ENCODE measurements at regions not wholly inside any gene's neighbourhood (a gene's known extent, or its start where the extent isn't known, plus 50 kb on each side); places are given as distances from the start of the nearest gene placed in this dataset.

- H3K27ac ChIP-seq: no peak overlapping the region
- no peak overlapping the region for H3K4me2 ChIP-seq
- no peaks in the 10 kb centered on the region for H3K9me2 ChIP-seq (replicated peaks; ENCODE audit: insufficient read depth)
- WGBS (ENCODE audit: low lambda C conversion rate, missing lambda C conversion rate): 99% methylated on average over 6 of the region's 6 CpGs
- no peaks in the 10 kb centered on the region for H3K27me3 ChIP-seq
- no peak for DNase-seq (ENCODE audit: low spot score)
- no peaks in the 10 kb centered on the region for H3K9me3 ChIP-seq (ENCODE audit: low read depth)
- no peak overlapping the region for H2AFZ ChIP-seq
- no peaks in the 10 kb centered on the region for H3K36me3 ChIP-seq (replicated peaks; ENCODE audit: insufficient read depth, low read depth)
- TF ChIP-seq CTCF (IDR thresholded peaks at IDR 0.05; ENCODE audit: poor library complexity): no peak
- TF ChIP-seq EZH2phosphoT487 (IDR thresholded peaks at IDR 0.05; ENCODE audit: low read depth, severe bottlenecking, unreplicated experiment): no peak
- TF ChIP-seq EZH2 (IDR thresholded peaks at IDR 0.05; ENCODE audit: borderline replicate concordance): no peak
- no peaks in the 10 kb centered on the region for H4K20me1 ChIP-seq (ENCODE audit: insufficient read depth, poor library complexity, severe bottlenecking)
- no peaks in the 10 kb centered on the region for H3K79me2 ChIP-seq
- no peak overlapping the region for H3K4me3 ChIP-seq
- no peaks in the 10 kb centered on the region for H3K4me1 ChIP-seq (ENCODE audit: insufficient read depth)
Observed at GRCh38 chr12:89020689-89021088, 331.6 kb downstream of the DUSP6 start.

GRCh38 chr12:89020121-89020480, 332.2 kb downstream of the DUSP6 start:
- no peak overlapping the region for H3K4me2 ChIP-seq
- H3K36me3 ChIP-seq (replicated peaks; ENCODE audit: insufficient read depth, low read depth): no peaks in the 10 kb centered on the region
- no peak overlapping the region for H3K4me3 ChIP-seq
- no peak for DNase-seq (ENCODE audit: low spot score)
- H3K4me1 ChIP-seq (ENCODE audit: insufficient read depth): no peaks in the 10 kb centered on the region
- H3K9me3 ChIP-seq (ENCODE audit: low read depth): no peaks in the 10 kb centered on the region
- no peaks in the 10 kb centered on the region for H3K9me2 ChIP-seq (replicated peaks; ENCODE audit: insufficient read depth)
- H2AFZ ChIP-seq: no peak overlapping the region
- no peaks in the 10 kb centered on the region for H4K20me1 ChIP-seq (ENCODE audit: insufficient read depth, poor library complexity, severe bottlenecking)
- no peaks in the 10 kb centered on the region for H3K27me3 ChIP-seq
- H3K79me2 ChIP-seq: no peaks in the 10 kb centered on the region
- no peak overlapping the region for H3K27ac ChIP-seq
- TF ChIP-seq EZH2 (IDR thresholded peaks at IDR 0.05; ENCODE audit: borderline replicate concordance): no peak
- no peak for TF ChIP-seq EZH2phosphoT487 (IDR thresholded peaks at IDR 0.05; ENCODE audit: low read depth, severe bottlenecking, unreplicated experiment)
- TF ChIP-seq CTCF (IDR thresholded peaks at IDR 0.05; ENCODE audit: poor library complexity): no peak

- Histone ChIP-seq H3K4me1 (ENCODE audit: insufficient read depth) (no peaks in the 10 kb centered on the region), H3K79me2 (no peaks in the 10 kb centered on the region), H3K27ac (no peak overlapping the region), H3K36me3 (replicated peaks; ENCODE audit: insufficient read depth, low read depth) (no peaks in the 10 kb centered on the region), H2AFZ (peak overlapping the region; percentile 42), H3K9me3 (ENCODE audit: low read depth) (no peaks in the 10 kb centered on the region), H3K27me3 (no peaks in the 10 kb centered on the region), H3K4me3 (peak overlapping the region; percentile 12), H3K9me2 (replicated peaks; ENCODE audit: insufficient read depth) (no peaks in the 10 kb centered on the region), H3K4me2 (peak overlapping the region; percentile 71), H4K20me1 (ENCODE audit: insufficient read depth, poor library complexity, severe bottlenecking) (no peaks in the 10 kb centered on the region)
- TF ChIP-seq CTCF (IDR thresholded peaks at IDR 0.05; ENCODE audit: poor library complexity) (peak; percentile 96), EZH2phosphoT487 (IDR thresholded peaks at IDR 0.05; ENCODE audit: low read depth, severe bottlenecking, unreplicated experiment) (no peak)
- 12% methylated on average over 14 of the region's 14 CpGs for WGBS (ENCODE audit: low lambda C conversion rate, missing lambda C conversion rate)
- peak; percentile 86 for DNase-seq (ENCODE audit: low spot score)
Observed at GRCh38 chr12:89019439-89020120, 332.7 kb downstream of the DUSP6 start.

Measured in hepatocyte (in vitro differentiated cells).